GM19239 (cell line): ENCODE measurements at regions not wholly inside any gene's neighbourhood (a gene's known extent, or its start where the extent isn't known, plus 50 kb on each side); places are given as distances from the start of the nearest gene placed in this dataset.

ENCODE experiments used
- DNase-seq: peaks from one replicate; pipeline ENCODE4 v3.0.0; 2011; ENCODE audit warnings: low spot score; ENCODE audit not compliant: insufficient read length
- FAIRE-seq: peaks from 2 replicates; lab custom pipeline; 2011; peaks lifted over from hg19 to GRCh38; lab: Jason Lieb, UNC

- FAIRE-seq = no peak
- no peak for DNase-seq
Observed at GRCh38 chr11:109089144-109089543, 332.8 kb upstream of the C11orf87 start.

GRCh38 chr11:109093354-109093753 lies 328.6 kb upstream of the C11orf87 start:
- no peak for DNase-seq

GRCh38 chr11:109096266-109096665 lies 325.7 kb upstream of the C11orf87 start:
- no peak for DNase-seq
- FAIRE-seq = no peak

More at GRCh38 chr11:109093354-109093753, 328.6 kb upstream of the C11orf87 start:
- no peak for FAIRE-seq

GRCh38 chr11:109106151-109106906 lies 315.7 kb upstream of the C11orf87 start:
- DNase-seq (no peak), FAIRE-seq (no peak)

- DNase-seq = no peak
Observed at GRCh38 chr11:109109150-109109549, 312.8 kb upstream of the C11orf87 start.

GRCh38 chr11:109109571-109110315 lies 312.2 kb upstream of the C11orf87 start:
- FAIRE-seq (no peak), DNase-seq (no peak)

More at GRCh38 chr11:109109150-109109549, 312.8 kb upstream of the C11orf87 start:
- FAIRE-seq = no peak

- no peak for DNase-seq
- FAIRE-seq = no peak
Observed at GRCh38 chr11:109112261-109112660, 309.7 kb upstream of the C11orf87 start.

GRCh38 chr11:109112821-109113280 lies 309.1 kb upstream of the C11orf87 start:
- no peak for FAIRE-seq
- DNase-seq = no peak

- FAIRE-seq (no peak), DNase-seq (no peak)
Observed at GRCh38 chr11:109120341-109120740, 301.6 kb upstream of the C11orf87 start.

GRCh38 chr11:109121173-109121932 lies 300.6 kb upstream of the C11orf87 start:
- DNase-seq (no peak), FAIRE-seq (no peak)

GRCh38 chr11:109123816-109124787 lies 297.9 kb upstream of the C11orf87 start:
- FAIRE-seq (no peak), DNase-seq (no peak)

GRCh38 chr11:109130910-109131309 lies 291.1 kb upstream of the C11orf87 start:
- FAIRE-seq (no peak), DNase-seq (no peak)

GRCh38 chr11:109132539-109132938 lies 289.5 kb upstream of the C11orf87 start:
- FAIRE-seq (no peak), DNase-seq (no peak)

GRCh38 chr11:109133159-109133558 lies 288.8 kb upstream of the C11orf87 start:
- DNase-seq (no peak), FAIRE-seq (no peak)

- FAIRE-seq (no peak), DNase-seq (no peak)
Observed at GRCh38 chr11:109135627-109136026, 286.4 kb upstream of the C11orf87 start.

- DNase-seq (no peak), FAIRE-seq (no peak)
Observed at GRCh38 chr11:109138196-109138595, 283.8 kb upstream of the C11orf87 start.

- DNase-seq (no peak), FAIRE-seq (no peak)
Observed at GRCh38 chr11:109140426-109140825, 281.6 kb upstream of the C11orf87 start.

- FAIRE-seq (no peak), DNase-seq (no peak)
Observed at GRCh38 chr11:109140857-109141515, 281.0 kb upstream of the C11orf87 start.

- FAIRE-seq (no peak), DNase-seq (no peak)
Observed at GRCh38 chr11:109145287-109145686, 276.7 kb upstream of the C11orf87 start.
